ENCODE measurements at regions not wholly inside any gene's neighbourhood (a gene's known extent, or its start where the extent isn't known, plus 50 kb on each side); places are given as distances from the start of the nearest gene placed in this dataset.
A peak's percentile ranks its signal among the peaks of the same experiment; 100 is the strongest.

DNA sequence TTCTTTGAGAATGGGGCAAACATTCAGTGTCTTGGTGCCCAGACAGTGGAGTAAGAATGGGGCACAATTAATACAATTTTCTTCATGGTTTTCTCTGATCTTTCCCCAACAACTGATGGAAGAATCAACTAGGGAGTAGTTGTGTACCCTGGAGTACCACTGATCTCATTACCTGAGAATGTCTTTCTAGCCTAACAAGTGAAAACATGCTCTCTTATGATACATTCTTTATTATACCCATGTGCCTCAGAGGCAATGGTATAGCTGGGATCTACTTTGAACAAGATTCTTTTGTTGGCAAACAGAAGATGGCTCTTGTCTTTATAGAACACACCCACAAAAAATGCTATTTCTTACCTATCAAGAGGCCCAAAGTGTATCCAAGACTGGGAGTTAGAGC lies 250.6 kb upstream of the CMC1 start:
- Mint-ChIP-seq H3K4me3 (no peak overlapping the region), H3K9me3 (ENCODE audit: low read depth) (no peaks in the 10 kb centered on the region), H3K27me3 (no peaks in the 10 kb centered on the region), H3K4me1 (no peaks in the 10 kb centered on the region), H3K36me3 (peaks cover 1% of the 10 kb centered on the region), H3K27ac (no peak overlapping the region)
- DNase-seq (no peak), ATAC-seq (no peak)
- CTCF ChIA-PET, result no interaction called here

DNA sequence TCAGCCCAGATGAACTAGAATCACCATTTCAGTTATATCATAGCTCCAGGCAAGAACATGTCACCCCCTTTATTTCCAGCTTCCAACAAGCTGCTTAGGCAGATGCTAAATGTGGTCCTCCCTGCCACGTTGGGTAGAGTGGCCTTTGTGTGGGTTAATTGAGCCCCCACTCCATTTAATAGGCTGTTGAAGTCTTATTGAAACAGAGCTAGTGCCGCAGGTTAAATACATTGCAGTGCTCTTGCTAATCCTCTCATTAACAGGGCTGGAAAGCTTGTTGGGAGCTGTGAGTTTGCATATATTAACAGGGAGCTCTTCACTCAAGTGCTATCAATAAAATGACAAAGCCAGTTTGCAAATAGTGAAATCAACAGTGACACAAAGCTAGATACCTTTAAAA lies 248.4 kb upstream of the CMC1 start:
- Mint-ChIP-seq H3K4me1 (no peaks in the 10 kb centered on the region), H3K9me3 (ENCODE audit: low read depth) (peaks cover 3% of the 10 kb centered on the region), H3K4me3 (no peak overlapping the region), H3K27ac (no peak overlapping the region), H3K27me3 (no peaks in the 10 kb centered on the region), H3K36me3 (no peaks in the 10 kb centered on the region)
- ATAC-seq (no peak), DNase-seq (no peak)
- CTCF ChIA-PET, result no interaction called here

DNA sequence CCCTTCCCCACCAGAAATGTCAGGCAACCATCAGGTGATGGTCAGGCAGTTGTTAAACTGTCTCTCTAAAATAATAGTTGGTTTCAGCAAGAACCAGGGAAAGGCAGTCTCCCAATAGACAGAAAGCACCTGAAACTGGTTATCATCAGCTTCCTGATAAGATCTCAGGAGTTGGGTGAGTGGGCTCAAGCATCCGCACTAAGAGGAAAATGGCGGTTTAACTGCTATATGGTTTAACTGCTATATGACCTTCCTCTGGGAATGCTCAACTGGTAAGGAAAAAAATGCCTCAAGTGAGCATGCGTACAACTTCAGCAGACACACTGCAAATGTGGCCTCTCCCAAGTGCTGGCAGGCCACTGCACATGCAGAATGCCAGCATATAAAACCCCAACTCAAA lies 240.8 kb upstream of the CMC1 start:
- peaks cover 3% of the 10 kb centered on the region for H3K36me3 Mint-ChIP-seq
- no peaks in the 10 kb centered on the region for H3K4me1 Mint-ChIP-seq
- peaks cover 9% of the 10 kb centered on the region for H3K9me3 Mint-ChIP-seq (ENCODE audit: low read depth)
- H3K27ac Mint-ChIP-seq, result no peak overlapping the region
- CTCF ChIA-PET, result no interaction called here
- no peaks in the 10 kb centered on the region for H3K27me3 Mint-ChIP-seq
- H3K4me3 Mint-ChIP-seq, result no peak overlapping the region
- ATAC-seq (no peak), DNase-seq (no peak)

DNA sequence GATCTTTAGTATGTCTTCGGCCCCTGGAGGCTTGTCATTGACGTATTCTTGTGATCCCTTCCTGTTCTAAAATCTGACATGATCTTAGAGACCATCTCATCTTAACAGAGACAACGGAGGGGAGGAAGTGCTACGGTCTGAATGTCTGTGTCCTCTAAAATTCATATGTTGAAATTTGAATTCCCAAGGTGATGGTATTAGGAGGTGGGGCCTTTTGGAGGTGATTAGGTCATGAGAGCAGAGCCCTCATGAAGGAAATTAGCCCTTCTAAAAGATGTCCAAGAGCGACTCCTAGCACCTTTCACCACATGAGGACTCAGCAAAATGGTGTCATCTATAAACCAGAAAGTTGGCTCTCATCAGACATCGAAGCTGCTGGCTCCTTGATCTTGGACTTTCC lies 233.2 kb upstream of the CMC1 start:
- no peak overlapping the region for H3K4me3 Mint-ChIP-seq
- no peaks in the 10 kb centered on the region for H3K27me3 Mint-ChIP-seq
- H3K36me3 Mint-ChIP-seq, result peaks cover 3% of the 10 kb centered on the region
- no peak for ATAC-seq
- peaks cover 3% of the 10 kb centered on the region for H3K9me3 Mint-ChIP-seq (ENCODE audit: low read depth)
- H3K4me1 Mint-ChIP-seq, result no peaks in the 10 kb centered on the region
- H3K27ac Mint-ChIP-seq, result peak overlapping the region; percentile 57
- CTCF ChIA-PET, result interaction anchor here (1.4 kb wide), 1 partner anchor 296 kb away, joined by 3 read pairs; no protein-coding TSS in a partner anchor
- DNase-seq, result no peak

DNA sequence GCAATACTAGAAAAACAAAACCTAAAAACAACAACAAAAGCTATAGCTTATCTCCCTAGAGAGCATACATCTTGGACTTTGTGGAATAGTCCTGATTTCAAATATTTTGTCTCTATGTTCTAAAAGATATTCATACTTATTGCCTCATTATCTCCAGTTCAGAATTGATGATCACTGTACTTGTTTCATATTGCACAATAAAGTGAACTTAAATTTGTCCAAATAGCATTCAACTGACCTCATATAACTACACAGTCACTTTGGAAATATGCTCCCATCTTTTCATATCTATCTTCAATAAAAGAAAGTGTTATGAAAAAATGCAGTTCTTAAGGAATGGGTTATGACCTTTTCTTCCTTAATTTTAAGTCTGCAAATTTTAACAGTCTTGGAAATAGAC lies 228.6 kb upstream of the CMC1 start:
- H3K4me1 Mint-ChIP-seq, result no peaks in the 10 kb centered on the region
- no peaks in the 10 kb centered on the region for H3K9me3 Mint-ChIP-seq (ENCODE audit: low read depth)
- CTCF ChIA-PET, result interaction anchor here (0.9 to 1.3 kb wide), 2 partner anchors 14 to 291 kb away, joined by 3 read pairs; partner anchors contain the start of gene EOMES
- H3K27me3 Mint-ChIP-seq, result no peaks in the 10 kb centered on the region
- H3K27ac Mint-ChIP-seq, result no peak overlapping the region
- no peak for ATAC-seq
- H3K4me3 Mint-ChIP-seq, result no peak overlapping the region
- no peaks in the 10 kb centered on the region for H3K36me3 Mint-ChIP-seq
- DNase-seq, result no peak

DNA sequence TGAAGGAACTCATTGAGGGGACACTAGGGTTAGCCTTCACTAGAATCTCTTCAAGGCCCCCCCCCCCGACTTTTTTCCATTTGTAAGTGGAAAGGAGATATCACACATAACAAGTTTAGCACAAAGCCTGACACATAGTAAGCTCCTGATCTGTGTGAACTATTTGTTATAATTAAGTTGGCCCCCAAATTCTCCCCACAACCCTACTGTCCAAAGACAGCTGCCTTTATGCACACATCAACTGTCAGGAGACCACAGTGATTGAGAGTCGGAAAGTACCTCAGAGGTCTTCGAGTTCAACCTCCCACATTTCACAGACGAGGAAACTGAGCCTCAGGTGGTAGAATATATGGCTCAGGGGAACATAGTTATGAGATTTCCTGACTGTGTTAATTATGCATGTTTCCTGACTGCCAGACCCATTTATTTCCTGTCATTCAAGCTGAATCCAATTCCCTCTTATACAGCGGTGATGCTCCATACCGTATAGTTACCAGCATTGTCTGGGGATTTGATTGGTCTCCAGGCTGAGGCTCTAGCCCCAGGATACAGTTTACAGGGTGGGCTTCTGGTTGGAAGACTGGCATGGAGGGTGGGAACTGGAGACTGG lies 227.4 kb upstream of the CMC1 start:
- ATAC-seq, result peak; percentile 16
- H3K36me3 Mint-ChIP-seq, result peaks cover 1% of the 10 kb centered on the region
- no peak overlapping the region for H3K27ac Mint-ChIP-seq
- H3K4me1 Mint-ChIP-seq, result no peaks in the 10 kb centered on the region
- DNase-seq, result no peak
- CTCF ChIA-PET, result interaction anchor here (0.7 kb wide), 1 partner anchor 291 kb away, joined by 3 read pairs; no protein-coding TSS in a partner anchor
- H3K9me3 Mint-ChIP-seq (ENCODE audit: low read depth), result no peaks in the 10 kb centered on the region
- no peaks in the 10 kb centered on the region for H3K27me3 Mint-ChIP-seq
- no peak overlapping the region for H3K4me3 Mint-ChIP-seq

DNA sequence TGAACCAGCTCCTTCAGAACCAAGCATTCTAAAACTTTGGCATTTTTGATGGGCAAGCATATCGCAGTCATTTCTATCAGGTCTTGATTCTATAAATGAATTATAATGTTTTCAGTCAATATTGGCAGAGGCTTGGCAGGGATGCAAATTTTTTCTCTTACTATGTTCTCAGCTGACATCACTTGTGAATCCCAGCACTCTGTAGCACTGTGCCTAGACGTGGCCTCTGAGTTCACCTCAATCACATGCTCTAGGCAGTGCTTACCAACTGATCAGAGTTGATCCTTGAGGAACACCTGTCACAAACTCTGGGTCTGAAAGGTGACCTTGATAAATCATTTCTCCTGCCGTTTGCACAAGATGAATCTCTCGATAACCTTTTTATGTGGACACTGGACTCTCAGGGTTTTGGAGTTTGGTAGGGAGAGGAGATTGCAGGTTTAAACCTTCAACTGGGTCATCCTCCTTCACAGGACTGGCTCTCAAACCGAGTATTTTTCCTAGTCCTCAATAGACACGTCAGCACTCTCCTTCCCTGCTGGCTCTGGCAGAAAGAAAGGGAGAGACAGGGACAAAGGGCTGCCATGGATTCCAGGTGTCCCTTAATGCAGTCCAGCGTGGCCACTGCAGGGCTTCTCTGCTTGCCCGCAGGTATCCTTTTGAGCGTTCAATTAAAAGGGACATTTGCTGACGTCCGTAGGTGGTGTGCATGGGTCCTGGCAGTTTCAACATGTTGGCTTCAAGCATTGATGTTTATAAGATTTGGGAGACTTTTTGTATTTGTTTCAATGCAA lies 222.3 kb upstream of the CMC1 start:
- peaks cover 13% of the 10 kb centered on the region for H3K36me3 Mint-ChIP-seq
- no peak overlapping the region for H3K4me3 Mint-ChIP-seq
- peaks cover 4% of the 10 kb centered on the region for H3K4me1 Mint-ChIP-seq
- DNase-seq, result no peak
- peaks cover 13% of the 10 kb centered on the region for H3K9me3 Mint-ChIP-seq (ENCODE audit: low read depth)
- no peak for ATAC-seq
- no peaks in the 10 kb centered on the region for H3K27me3 Mint-ChIP-seq
- no peak overlapping the region for H3K27ac Mint-ChIP-seq
- CTCF ChIA-PET, result interaction anchor here (1.2 kb wide), 1 partner anchor 297 kb away, joined by 3 read pairs; the partner anchor contains the start of gene EOMES

DNA sequence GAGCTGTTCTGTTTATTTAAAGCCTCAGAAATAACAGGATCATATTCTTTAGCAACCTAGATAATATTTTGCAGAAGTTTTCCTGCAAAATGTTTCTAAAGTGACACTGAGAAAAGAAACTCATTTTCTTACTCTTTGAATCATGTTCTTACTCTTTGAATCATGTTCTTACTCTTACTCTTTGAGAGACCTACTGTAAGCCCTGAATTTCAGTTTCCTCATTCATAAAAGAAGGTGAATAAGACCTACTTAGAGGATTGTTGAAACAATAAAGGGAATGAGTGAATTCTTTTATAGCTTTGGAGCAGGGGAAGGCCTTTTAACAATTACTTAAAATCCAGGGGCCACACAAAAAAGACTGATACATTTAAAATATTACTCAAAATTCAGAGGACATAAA lies 221.7 kb upstream of the CMC1 start:
- CTCF ChIA-PET, result no interaction called here
- no peak overlapping the region for H3K4me3 Mint-ChIP-seq
- no peaks in the 10 kb centered on the region for H3K27me3 Mint-ChIP-seq
- peaks cover 14% of the 10 kb centered on the region for H3K9me3 Mint-ChIP-seq (ENCODE audit: low read depth)
- DNase-seq (no peak), ATAC-seq (no peak)
- peaks cover 4% of the 10 kb centered on the region for H3K4me1 Mint-ChIP-seq
- H3K36me3 Mint-ChIP-seq, result peaks cover 13% of the 10 kb centered on the region
- no peak overlapping the region for H3K27ac Mint-ChIP-seq

DNA sequence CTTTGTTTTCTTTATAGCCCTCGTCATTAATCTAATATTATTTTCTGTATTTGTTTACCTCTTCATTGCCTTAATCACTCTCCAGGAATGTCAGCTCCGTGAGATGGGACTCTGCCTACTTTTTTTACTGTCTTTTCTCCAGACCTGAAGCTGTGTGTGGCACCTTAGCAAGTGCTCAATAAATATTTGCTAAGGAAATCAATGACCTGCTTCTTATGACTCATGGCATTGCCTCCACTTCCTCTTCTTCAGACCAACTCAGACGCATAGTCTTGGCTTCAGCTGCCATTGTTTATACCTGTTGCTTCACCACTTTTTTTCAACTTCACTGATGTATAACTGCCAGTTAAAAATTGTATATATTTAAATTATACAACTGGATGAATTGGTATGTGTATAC lies 218.5 kb upstream of the CMC1 start:
- Mint-ChIP-seq H3K36me3 (peaks cover 13% of the 10 kb centered on the region), H3K27ac (no peak overlapping the region), H3K9me3 (ENCODE audit: low read depth) (peaks cover 19% of the 10 kb centered on the region), H3K27me3 (no peaks in the 10 kb centered on the region), H3K4me3 (no peak overlapping the region), H3K4me1 (peaks cover 4% of the 10 kb centered on the region)
- CTCF ChIA-PET, result no interaction called here
- no peak for DNase-seq
- no peak for ATAC-seq

DNA sequence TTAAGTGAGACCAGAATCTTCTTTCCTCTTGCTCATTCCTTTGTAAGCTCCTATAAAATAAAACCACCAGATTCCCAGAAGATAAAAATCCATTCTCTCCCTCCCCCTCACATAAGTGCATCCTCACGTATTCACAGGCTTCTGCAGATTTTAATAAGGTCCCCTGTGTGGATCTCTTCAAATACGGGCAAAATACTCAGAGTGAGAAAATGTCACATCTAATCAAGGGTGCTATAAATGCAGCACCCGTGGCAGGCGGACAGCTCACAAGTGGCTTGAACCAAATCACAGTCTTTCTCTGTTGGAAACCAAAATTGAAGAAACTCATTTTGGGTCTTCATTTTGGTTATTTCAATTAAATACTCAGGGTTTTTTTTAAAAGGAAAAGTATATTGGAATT lies 212.9 kb upstream of the CMC1 start:
- CTCF ChIA-PET, result interaction anchor here (1.0 kb wide), 1 partner anchor 18 kb away, joined by 3 read pairs; no protein-coding TSS in a partner anchor
- H3K27ac Mint-ChIP-seq, result no peak overlapping the region

DNA sequence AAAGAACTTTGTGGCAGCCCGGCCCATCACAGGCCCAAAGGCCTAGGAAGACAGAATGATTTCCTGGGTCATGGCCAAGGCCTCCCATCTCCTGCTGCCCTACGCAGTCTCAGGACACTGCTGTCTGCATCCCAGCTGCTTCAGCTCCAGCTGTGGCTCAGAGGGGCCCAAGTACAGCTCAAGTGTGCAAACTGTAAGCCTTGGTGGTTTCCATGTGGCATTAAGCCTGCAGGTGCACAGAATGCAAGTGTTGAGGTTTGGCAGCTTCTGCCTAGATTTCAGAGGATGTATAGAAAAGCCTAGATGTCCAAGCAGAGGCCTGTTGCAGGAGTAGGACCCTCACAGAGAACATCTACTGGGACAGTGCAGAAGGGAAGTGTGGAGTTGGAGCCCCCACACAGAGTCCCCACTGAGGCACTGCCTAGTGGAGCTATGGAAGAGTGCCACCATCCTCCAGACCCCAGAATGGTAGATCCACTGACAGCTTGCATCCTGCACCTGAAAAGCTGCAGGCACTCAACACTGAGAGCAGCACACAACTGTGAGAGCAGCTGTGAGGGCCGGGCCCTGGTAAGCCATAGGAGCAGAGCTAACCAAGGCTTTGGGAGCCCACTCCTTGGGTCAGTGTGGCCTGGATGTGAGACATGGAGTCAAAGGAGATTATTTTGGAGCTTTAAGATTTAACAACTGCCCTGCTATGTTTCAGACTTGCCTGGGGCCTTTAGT lies 208.2 kb upstream of the CMC1 start:
- ATAC-seq, result no peak
- CTCF ChIA-PET, result no interaction called here
- H3K27ac Mint-ChIP-seq, result no peak overlapping the region
- H3K36me3 Mint-ChIP-seq, result peaks cover 8% of the 10 kb centered on the region
- H3K4me3 Mint-ChIP-seq, result no peak overlapping the region
- peaks cover 11% of the 10 kb centered on the region for H3K9me3 Mint-ChIP-seq (ENCODE audit: low read depth)
- DNase-seq, result no peak
- no peaks in the 10 kb centered on the region for H3K27me3 Mint-ChIP-seq
- peaks cover 11% of the 10 kb centered on the region for H3K4me1 Mint-ChIP-seq

More for the DNA sequence above, 212.9 kb upstream of the CMC1 start:
- H3K36me3 Mint-ChIP-seq, result peaks cover 10% of the 10 kb centered on the region
- H3K27me3 Mint-ChIP-seq, result no peaks in the 10 kb centered on the region
- DNase-seq (no peak), ATAC-seq (no peak)
- no peaks in the 10 kb centered on the region for H3K4me1 Mint-ChIP-seq
- H3K4me3 Mint-ChIP-seq, result no peak overlapping the region
- H3K9me3 Mint-ChIP-seq (ENCODE audit: low read depth), result peaks cover 19% of the 10 kb centered on the region

DNA sequence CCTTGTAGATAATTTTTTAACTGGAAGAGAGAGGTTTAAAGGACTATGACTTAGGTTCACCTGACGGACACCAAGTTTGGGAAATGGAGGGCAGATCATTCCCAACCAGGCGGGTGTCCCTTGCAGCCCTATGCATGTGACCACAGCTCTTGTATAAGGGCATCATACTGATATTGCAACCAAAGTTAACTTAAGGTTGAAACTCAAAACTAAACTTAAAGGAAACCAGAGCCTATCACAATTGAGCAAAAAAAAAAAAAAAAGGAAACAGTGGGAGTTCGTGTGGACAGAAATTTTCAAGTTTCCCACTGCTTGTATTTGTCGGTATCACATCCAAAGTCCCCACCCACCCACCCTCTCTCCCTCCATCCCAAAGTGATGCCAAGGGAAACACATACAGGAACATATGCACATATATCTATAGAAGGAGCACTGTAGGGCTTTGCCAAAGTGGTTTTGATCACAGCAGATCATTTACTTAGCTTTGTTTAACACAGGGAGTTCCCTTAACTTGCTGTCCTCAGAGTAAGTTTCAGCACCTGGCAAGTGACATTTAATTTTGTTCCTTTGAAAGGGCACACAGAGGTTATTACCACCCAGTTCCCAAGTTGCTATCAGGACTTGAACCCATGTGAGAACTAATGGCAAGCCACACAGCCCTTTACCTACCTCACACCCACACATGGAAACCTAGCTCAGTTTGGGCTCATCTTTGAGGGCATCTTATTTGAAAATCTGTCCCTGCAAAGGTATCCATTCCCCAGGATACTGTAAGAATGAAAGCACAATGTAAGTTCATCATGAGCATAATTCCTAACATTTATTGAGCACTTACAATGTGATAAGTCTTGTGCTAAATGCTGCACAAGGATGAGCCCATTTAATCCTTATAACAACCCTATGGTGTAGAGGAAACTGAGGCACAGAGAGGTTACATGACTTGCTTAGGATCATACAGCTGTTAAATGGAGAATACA lies 204.5 kb upstream of the CMC1 start:
- H3K4me3 Mint-ChIP-seq, result no peak overlapping the region
- H3K9me3 Mint-ChIP-seq (ENCODE audit: low read depth), result peaks cover 7% of the 10 kb centered on the region
- ATAC-seq, result no peak
- H3K36me3 Mint-ChIP-seq, result peaks cover 8% of the 10 kb centered on the region
- DNase-seq, result no peak
- no peaks in the 10 kb centered on the region for H3K27me3 Mint-ChIP-seq
- CTCF ChIA-PET, result no interaction called here
- H3K4me1 Mint-ChIP-seq, result peaks cover 11% of the 10 kb centered on the region
- H3K27ac Mint-ChIP-seq, result no peak overlapping the region

DNA sequence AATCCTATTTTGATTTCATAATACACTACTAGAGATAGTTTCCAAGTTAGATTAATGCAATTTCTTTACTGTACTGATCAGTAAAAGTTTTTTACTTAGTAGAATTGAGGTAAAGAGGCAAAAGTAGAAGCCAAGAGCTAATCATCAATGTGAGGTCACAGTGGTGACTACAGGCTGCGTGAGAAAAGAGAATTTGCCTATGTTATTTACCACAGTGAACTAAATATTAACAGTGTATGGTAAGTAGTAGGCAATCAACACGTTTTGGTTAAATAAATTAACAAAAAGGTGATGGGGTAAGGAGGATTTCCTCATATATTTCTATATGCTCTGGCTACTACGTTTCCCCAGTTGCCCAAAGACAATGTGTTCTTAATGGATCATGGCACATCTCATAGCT lies 202.2 kb upstream of the CMC1 start:
- H3K4me1 Mint-ChIP-seq, result peaks cover 11% of the 10 kb centered on the region
- no peak overlapping the region for H3K4me3 Mint-ChIP-seq
- no peaks in the 10 kb centered on the region for H3K27me3 Mint-ChIP-seq
- ATAC-seq (no peak), DNase-seq (no peak)
- no peaks in the 10 kb centered on the region for H3K36me3 Mint-ChIP-seq
- CTCF ChIA-PET, result no interaction called here
- H3K27ac Mint-ChIP-seq, result no peak overlapping the region
- H3K9me3 Mint-ChIP-seq (ENCODE audit: low read depth), result no peaks in the 10 kb centered on the region
